Breast epithelium (tissue), 4 donors: ENCODE measurements at regions not wholly inside any gene's neighbourhood (a gene's known extent, or its start where the extent isn't known, plus 50 kb on each side); places are given as distances from the start of the nearest gene placed in this dataset.

Experiments used
- DNase-seq, 2 donors: peaks; one replicate each; pipeline ENCODE4 v3.0.0-alpha.2; 2019; ENCODE audit warnings: low spot score in 2 of 2
- H3K27ac ChIP-seq, 2 donors: fragments of 200-600 bp; sonication (generic) in 1 of 2; one replicate each; pipeline ENCODE4 v1.5.1; 2016 to 2019; ENCODE audit warnings: mild to moderate bottlenecking in 1 of 2
- H3K27me3 ChIP-seq, 2 donors: fragments of 200-600 bp; sonication (generic) in 1 of 2; one replicate each; pipeline versions ENCODE4 v1.5.1 to v1.6.0; 2017 to 2019; ENCODE audit warnings: control low read depth in 1 of 2, mild to moderate bottlenecking in 1 of 2
- H3K36me3 ChIP-seq: fragments of 200-600 bp; one replicate; pipeline ENCODE4 v1.5.1; 2019
- H3K4me1 ChIP-seq, 2 donors: fragments of 200-600 bp; sonication (generic); one replicate each; pipeline ENCODE4 v1.5.1; 2016 to 2019; ENCODE audit warnings: control low read depth in 1 of 2
- H3K4me3 ChIP-seq, 3 donors: fragments of 200-600 bp; sonication (generic); 1 replicate in 2 of 3; 2 replicates in 1 of 3; pipeline ENCODE4 v1.5.1; 2016 to 2019; ENCODE audit warnings: mild to moderate bottlenecking in 3 of 3, moderate library complexity in 2 of 3
- H3K9me3 ChIP-seq, 2 donors: fragments of 200-600 bp; sonication (generic) in 1 of 2; one replicate each; pipeline ENCODE4 v1.5.1; 2016 to 2019; ENCODE audit warnings: control low read depth in 1 of 2
- CTCF ChIP-seq, 3 donors: fragments of 450-650 bp; IDR thresholded peaks; one replicate each; pipeline ENCODE4 v1.5.1; 2016 to 2017; ENCODE audit warnings: antibody characterized with exemption in 3 of 3, mild to moderate bottlenecking in 3 of 3, moderate library complexity in 3 of 3
- POLR2A ChIP-seq: fragments of 450-650 bp; IDR thresholded peaks from one replicate; pipeline ENCODE4 v1.6.1; 2016; ENCODE audit warnings: antibody characterized with exemption, mild to moderate bottlenecking, moderate library complexity
- POLR2AphosphoS5 ChIP-seq, 3 donors: sonication (generic); formaldehyde crosslinking; IDR thresholded peaks; one replicate each; pipeline ENCODE4 v1.6.1; 2017; ENCODE audit warnings: antibody characterized with exemption in 3 of 3
- intact Hi-C: fragments of 100-400 bp; cut with DNase I; formaldehyde crosslinking; loops from one replicate; pipeline ENCODE4 v1.15.1; 2023; ENCODE audit warnings: low total_unique reads

- no peak for DNase-seq
These were observed 272.4 kb downstream of the SKAP2 start for GRCh38 chr7:26592011-26592410.

GRCh38 chr7:26593393-26593792 is 271.0 kb downstream of the SKAP2 start:
- TF ChIP-seq POLR2A = no peak
- no peak for TF ChIP-seq CTCF (IDR thresholded peaks at IDR 0.05)
- TF ChIP-seq POLR2AphosphoS5 (IDR thresholded peaks at IDR 0.05) = no peak
- Histone ChIP-seq H3K4me1 (no peaks in the 10 kb centered on the region), H3K27me3 (no peaks in the 10 kb centered on the region), H3K27ac (no peak overlapping the region), H3K9me3 (no peaks in the 10 kb centered on the region), H3K36me3 (no peaks in the 10 kb centered on the region), H3K4me3 (no peak overlapping the region)
- intact Hi-C loops = no loop called here
- DNase-seq = no peak

More at GRCh38 chr7:26592011-26592410, 272.4 kb downstream of the SKAP2 start:
- Histone ChIP-seq H3K27me3 (peaks cover 0 to 10% of the 10 kb centered on the region in 2 donors), H3K36me3 (no peaks in the 10 kb centered on the region), H3K9me3 (no peaks in the 10 kb centered on the region), H3K4me3 (no peak overlapping the region), H3K27ac (no peak overlapping the region), H3K4me1 (no peaks in the 10 kb centered on the region)
- intact Hi-C loops = no loop called here
- TF ChIP-seq CTCF (IDR thresholded peaks at IDR 0.05) (no peak), POLR2A (no peak), POLR2AphosphoS5 (IDR thresholded peaks at IDR 0.05) (no peak)

GRCh38 chr7:26593896-26594295 is 270.5 kb downstream of the SKAP2 start:
- Histone ChIP-seq H3K4me1 (no peaks in the 10 kb centered on the region), H3K4me3 (no peak overlapping the region), H3K36me3 (no peaks in the 10 kb centered on the region), H3K27ac (no peak overlapping the region), H3K9me3 (no peaks in the 10 kb centered on the region), H3K27me3 (no peaks in the 10 kb centered on the region)
- DNase-seq = no peak
- TF ChIP-seq CTCF (IDR thresholded peaks at IDR 0.05) = no peak
- TF ChIP-seq POLR2AphosphoS5 (IDR thresholded peaks at IDR 0.05) = no peak
- no peak for TF ChIP-seq POLR2A
- intact Hi-C loops = no loop called here

- Histone ChIP-seq H3K27ac (no peak overlapping the region), H3K4me3 (no peak overlapping the region), H3K27me3 (no peaks in the 10 kb centered on the region), H3K4me1 (no peaks in the 10 kb centered on the region), H3K36me3 (no peaks in the 10 kb centered on the region), H3K9me3 (no peaks in the 10 kb centered on the region)
- intact Hi-C loops = no loop called here
- no peak for DNase-seq
- no peak for TF ChIP-seq POLR2AphosphoS5 (IDR thresholded peaks at IDR 0.05)
- TF ChIP-seq POLR2A = no peak
- TF ChIP-seq CTCF (IDR thresholded peaks at IDR 0.05) = no peak
These were observed 269.8 kb downstream of the SKAP2 start for GRCh38 chr7:26594553-26594952.

- H3K27me3 ChIP-seq = no peaks in the 10 kb centered on the region
- TF ChIP-seq POLR2A = no peak
- TF ChIP-seq POLR2AphosphoS5 (IDR thresholded peaks at IDR 0.05) = no peak
- no peak for TF ChIP-seq CTCF (IDR thresholded peaks at IDR 0.05)
- H3K9me3 ChIP-seq = no peaks in the 10 kb centered on the region
- no peaks in the 10 kb centered on the region for H3K36me3 ChIP-seq
- H3K4me1 ChIP-seq = no peaks in the 10 kb centered on the region
- intact Hi-C loops = no loop called here
- H3K4me3 ChIP-seq = no peak overlapping the region
- DNase-seq = no peak
- H3K27ac ChIP-seq = no peak overlapping the region
These were observed 265.5 kb downstream of the SKAP2 start for GRCh38 chr7:26598867-26599266.
